GM20000 (cell line): ENCODE measurements at regions not wholly inside any gene's neighbourhood (a gene's known extent, or its start where the extent isn't known, plus 50 kb on each side); places are given as distances from the start of the nearest gene placed in this dataset.

Experiments
- DNase-seq: peaks from one replicate; pipeline ENCODE4 v3.0.0; 2012; ENCODE audit warnings: low spot score
- TF ChIP-seq, protein P1 (sequence below): IDR thresholded peaks from 2 replicates; pipeline ENCODE4 v1.5.1; 2012; ENCODE audit warnings: mild to moderate bottlenecking, control low read depth; ENCODE audit errors: extremely low read depth, missing control alignments

DNA sequence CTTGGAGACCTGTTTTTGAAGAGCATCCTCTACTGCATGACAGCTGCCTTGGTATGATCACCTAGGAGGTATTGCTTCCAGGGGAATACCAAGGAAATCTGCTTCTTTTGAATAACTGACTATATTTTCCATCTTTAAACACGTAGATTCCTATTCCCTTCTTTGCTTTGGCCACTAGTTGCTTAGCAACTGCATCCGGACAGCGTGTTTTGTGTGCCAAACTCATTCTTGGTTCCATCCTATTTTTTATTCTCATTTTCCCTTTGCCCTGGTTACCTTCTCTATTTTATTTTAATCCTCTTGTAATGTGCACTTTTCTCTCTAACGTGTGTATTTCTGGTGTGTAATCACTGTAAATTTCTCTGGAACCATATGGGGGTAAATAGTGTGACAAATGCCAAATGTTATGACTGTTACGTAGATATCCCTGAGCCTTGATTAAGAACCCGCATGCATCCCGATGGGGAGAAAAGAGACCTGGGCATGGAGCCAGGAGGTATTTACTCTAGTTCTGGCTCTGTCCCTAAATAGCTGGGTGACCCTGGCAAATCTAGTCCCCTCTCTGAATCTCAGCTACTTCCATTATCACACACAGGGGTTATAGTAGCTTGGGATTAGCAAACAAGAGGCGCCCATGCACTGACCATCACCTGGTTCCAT lies 241.7 kb downstream of the MIAT start:
- DNase-seq, result no peak

DNA sequence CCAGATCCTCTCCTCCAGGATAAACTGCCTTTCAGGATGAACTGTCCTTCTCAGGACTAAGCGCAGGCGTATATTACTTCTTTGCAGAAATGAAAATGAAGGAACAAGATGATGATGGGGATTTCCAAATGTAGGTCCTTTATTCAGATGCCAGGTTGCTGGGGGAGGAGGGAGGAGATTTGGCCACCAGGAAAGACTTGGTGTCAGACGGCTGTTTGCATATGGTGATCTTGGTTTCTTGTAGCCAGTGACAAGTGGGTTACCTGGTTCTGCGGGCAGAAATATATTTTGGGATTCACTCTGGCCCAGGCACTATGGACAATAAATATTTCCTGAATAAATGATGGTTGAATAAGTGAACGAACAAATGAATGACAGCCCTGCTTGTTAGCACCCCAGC lies 243.4 kb downstream of the MIAT start:
- TF ChIP-seq, protein P1, sequence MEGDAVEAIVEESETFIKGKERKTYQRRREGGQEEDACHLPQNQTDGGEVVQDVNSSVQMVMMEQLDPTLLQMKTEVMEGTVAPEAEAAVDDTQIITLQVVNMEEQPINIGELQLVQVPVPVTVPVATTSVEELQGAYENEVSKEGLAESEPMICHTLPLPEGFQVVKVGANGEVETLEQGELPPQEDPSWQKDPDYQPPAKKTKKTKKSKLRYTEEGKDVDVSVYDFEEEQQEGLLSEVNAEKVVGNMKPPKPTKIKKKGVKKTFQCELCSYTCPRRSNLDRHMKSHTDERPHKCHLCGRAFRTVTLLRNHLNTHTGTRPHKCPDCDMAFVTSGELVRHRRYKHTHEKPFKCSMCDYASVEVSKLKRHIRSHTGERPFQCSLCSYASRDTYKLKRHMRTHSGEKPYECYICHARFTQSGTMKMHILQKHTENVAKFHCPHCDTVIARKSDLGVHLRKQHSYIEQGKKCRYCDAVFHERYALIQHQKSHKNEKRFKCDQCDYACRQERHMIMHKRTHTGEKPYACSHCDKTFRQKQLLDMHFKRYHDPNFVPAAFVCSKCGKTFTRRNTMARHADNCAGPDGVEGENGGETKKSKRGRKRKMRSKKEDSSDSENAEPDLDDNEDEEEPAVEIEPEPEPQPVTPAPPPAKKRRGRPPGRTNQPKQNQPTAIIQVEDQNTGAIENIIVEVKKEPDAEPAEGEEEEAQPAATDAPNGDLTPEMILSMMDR, result no peak
- no peak for DNase-seq

More for the DNA sequence above, 241.7 kb downstream of the MIAT start:
- TF ChIP-seq, protein P1, result no peak

DNA sequence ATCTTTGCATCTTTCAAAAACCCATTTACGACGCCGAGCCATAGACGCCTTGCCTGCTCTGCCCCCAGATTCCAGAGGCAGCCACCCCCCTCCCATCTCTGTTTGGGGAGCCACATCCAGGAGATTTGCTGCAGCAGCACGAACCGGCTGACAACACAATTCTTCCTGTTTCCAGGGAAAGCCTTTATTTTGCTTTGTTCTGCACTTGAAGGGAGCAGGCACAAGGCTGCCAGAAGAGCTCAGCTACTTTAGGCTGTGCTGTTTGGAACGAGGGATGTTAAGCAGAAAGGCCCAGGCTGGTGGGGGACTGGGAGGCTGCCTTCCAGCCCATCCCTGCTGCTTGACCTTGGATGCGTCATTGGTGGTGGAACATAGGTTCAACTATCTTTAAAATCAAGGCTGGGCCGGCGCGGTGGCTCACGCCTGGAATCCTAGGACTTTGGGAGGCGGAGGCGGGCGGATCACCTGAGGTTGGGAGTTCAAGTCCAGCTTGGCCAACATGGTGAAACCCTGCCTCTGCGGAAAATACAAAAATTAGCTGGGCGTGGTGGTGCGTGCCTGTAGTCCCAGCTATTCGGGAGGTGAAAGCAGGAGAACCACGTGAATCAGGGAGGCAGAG lies 243.9 kb downstream of the MIAT start:
- TF ChIP-seq, protein P1, result no peak
- no peak for DNase-seq

DNA sequence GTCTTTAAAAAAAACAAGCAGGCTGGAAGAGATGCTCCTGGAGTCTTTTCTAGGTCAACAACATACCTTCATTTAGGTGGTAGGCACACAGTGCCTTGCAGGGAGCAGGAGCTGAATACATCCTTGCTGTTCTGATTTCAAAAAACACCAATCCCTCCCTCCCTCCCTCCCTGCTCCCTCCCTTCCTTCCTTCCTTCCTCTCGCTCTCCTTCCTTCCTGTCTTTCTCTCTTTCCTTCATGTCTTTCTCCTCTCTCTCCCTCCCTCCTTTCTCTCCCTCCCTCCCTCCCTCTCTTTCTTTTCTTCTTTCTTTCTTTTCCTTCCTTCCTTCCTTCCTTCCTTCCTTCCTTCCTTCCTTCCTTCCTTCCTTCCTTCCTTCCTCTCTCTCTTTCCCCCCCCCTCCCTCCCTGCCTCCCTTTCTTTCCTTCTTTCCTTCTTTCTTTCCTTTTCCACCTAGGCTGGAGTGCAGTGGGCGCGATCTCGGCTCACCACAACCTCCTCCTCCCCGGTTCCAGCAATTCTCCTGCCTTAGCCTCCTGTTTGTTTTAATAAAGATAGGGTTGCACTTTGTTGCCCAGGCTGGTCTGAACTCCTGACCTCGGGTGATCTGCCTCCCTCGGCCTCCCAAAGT lies 245.1 kb downstream of the MIAT start:
- no peak for DNase-seq
- TF ChIP-seq, protein P1, result no peak

DNA sequence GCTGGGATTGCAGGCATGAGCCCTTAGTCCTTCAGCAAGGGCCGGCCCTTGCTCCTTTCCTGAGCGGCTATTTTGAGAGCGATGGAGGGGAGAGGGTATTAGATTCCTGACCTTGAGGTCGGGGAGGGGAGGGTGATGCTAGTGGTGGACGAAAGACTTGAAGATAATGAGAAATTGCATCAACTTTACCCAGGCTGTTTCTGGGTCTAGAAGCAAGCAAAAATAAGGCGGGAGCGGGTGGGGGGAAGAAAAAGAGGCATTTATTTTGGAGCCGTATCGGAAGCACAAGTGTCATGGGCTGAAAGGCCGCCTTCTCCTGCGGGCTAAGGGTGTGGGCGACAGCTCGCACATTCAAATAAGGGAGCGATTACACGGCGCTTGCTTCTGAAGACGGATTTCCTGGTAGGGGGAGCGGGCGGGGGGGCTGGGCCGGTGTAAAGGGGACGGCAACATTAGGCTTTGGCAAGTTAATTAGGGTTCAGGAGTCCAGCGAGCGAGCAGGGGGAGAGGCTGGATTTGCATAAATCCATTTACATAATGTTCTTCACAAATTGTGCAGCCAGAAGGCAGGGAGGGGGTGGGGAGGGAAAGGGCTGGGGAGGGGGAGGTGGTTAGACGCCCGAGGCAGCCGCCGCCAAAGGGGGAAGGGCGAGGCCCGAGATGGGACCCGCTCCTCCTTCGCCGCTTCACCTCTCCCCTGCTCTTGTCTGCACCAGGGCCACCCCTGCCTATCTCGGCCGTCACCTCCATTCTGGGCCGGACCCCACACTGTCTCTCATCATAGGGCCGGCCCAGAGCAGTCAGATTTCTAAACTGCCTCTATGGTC lies 245.9 kb downstream of the MIAT start:
- no peak for DNase-seq
- TF ChIP-seq, protein P1, result no peak

DNA sequence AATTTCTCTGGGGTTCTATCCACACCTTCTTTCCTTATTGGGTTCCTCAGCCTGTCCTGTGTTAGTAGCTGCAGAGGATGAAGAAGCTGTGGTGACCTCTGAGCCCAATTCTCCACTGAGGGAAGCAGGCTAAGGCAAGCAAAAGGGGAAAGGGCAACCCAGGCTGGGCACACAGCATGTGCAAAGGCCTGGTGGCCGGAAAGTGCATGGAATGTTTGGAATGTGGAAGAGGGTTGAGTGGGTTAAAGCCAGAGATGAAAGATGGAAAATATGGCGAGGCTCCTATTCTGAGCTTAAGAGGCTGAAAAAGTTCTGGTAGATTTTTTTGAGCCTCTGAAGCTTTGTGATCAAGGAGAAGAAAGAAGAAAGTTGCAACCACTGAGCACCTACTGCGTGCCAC lies 247.1 kb downstream of the MIAT start:
- TF ChIP-seq, protein P1, result no peak
- DNase-seq, result no peak
